Astrocyte (in vitro differentiated cells and primary cell): ENCODE measurements at regions not wholly inside any gene's neighbourhood (a gene's known extent, or its start where the extent isn't known, plus 50 kb on each side); places are given as distances from the start of the nearest gene placed in this dataset.

Experiments
- DNase-seq: peaks from one replicate; pipeline ENCODE4 v3.0.0-alpha.2; 2010; ENCODE audit warnings: low read depth
- FAIRE-seq: peaks from 2 replicates; lab custom pipeline; 2011; peaks lifted over from hg19 to GRCh38; lab: Jason Lieb, UNC
- H2AFZ ChIP-seq: 2 replicates; pipeline ENCODE4 v1.6.0; 2012; ENCODE audit warnings: low read depth, low read length, inconsistent platforms
- H3K27ac ChIP-seq: 2 replicates; pipeline ENCODE4 v1.5.1; 2011; ENCODE audit warnings: low read depth, low read length, inconsistent platforms
- H3K27me3 ChIP-seq: 2 replicates; pipeline ENCODE4 v1.6.0; 2011; ENCODE audit warnings: low read length, inconsistent platforms; ENCODE audit not compliant: insufficient read depth
- H3K36me3 ChIP-seq: 2 replicates; pipeline ENCODE4 v1.5.1; 2011; ENCODE audit warnings: low read length, inconsistent platforms; ENCODE audit not compliant: insufficient read depth
- H3K4me1 ChIP-seq: 2 replicates; pipeline ENCODE4 v1.5.1; 2011; ENCODE audit warnings: low read length, inconsistent platforms; ENCODE audit not compliant: insufficient read depth
- H3K4me2 ChIP-seq: 2 replicates; pipeline ENCODE4 v1.6.0; 2012; ENCODE audit warnings: low read length, inconsistent platforms
- H3K4me3 ChIP-seq: 2 replicates; pipeline ENCODE4 v1.5.1; 2011; ENCODE audit warnings: low read depth, mild to moderate bottlenecking, low read length, inconsistent platforms; ENCODE audit not compliant: insufficient read depth
- H3K79me2 ChIP-seq: 2 replicates; pipeline ENCODE4 v1.6.0; 2012; ENCODE audit warnings: mild to moderate bottlenecking, low read length, inconsistent platforms; ENCODE audit not compliant: insufficient read depth
- H3K9ac ChIP-seq: 2 replicates; pipeline ENCODE4 v1.6.0; 2012; ENCODE audit warnings: mild to moderate bottlenecking, low read length, inconsistent platforms
- H3K9me3 ChIP-seq: 2 replicates; pipeline ENCODE4 v1.5.1; 2012; ENCODE audit warnings: low read depth, mild to moderate bottlenecking, low read length, inconsistent platforms; ENCODE audit not compliant: insufficient read depth
- H4K20me1 ChIP-seq: 2 replicates; pipeline ENCODE4 v1.6.0; 2012; ENCODE audit warnings: low read length, inconsistent platforms; ENCODE audit not compliant: insufficient read depth
- H3K27ac Mint-ChIP-seq: one replicate; pipeline ENCODE4 v1.8.0; 2021; ENCODE audit warnings: mild to moderate bottlenecking, mixed read lengths; ENCODE audit not compliant: unreplicated experiment
- H3K27me3 Mint-ChIP-seq: one replicate; pipeline ENCODE4 v1.8.0; 2021; ENCODE audit warnings: low read depth, mixed read lengths; ENCODE audit not compliant: unreplicated experiment
- H3K36me3 Mint-ChIP-seq: one replicate; pipeline ENCODE4 v1.8.0; 2021; ENCODE audit warnings: low read depth, mixed read lengths; ENCODE audit not compliant: unreplicated experiment
- H3K4me1 Mint-ChIP-seq: one replicate; pipeline ENCODE4 v1.8.0; 2021; ENCODE audit warnings: low read depth, mixed read lengths; ENCODE audit not compliant: unreplicated experiment
- H3K4me3 Mint-ChIP-seq: one replicate; pipeline ENCODE4 v1.8.0; 2021; ENCODE audit warnings: mild to moderate bottlenecking, moderate library complexity, mixed read lengths; ENCODE audit not compliant: unreplicated experiment
- H3K9me3 Mint-ChIP-seq: one replicate; pipeline ENCODE4 v1.8.0; 2021; ENCODE audit warnings: mild to moderate bottlenecking, mixed read lengths; ENCODE audit not compliant: unreplicated experiment
- CTCF ChIP-seq: IDR thresholded peaks from 2 replicates; pipeline ENCODE4 v1.5.1; 2011; ENCODE audit warnings: low read depth, mild to moderate bottlenecking, inconsistent platforms, low read length, moderate library complexity; ENCODE audit not compliant: insufficient read depth
- EZH2 ChIP-seq: IDR thresholded peaks from 2 replicates; pipeline ENCODE4 v1.6.1; 2012; ENCODE audit warnings: mild to moderate bottlenecking, low read length, inconsistent platforms; ENCODE audit not compliant: insufficient read depth

DNA sequence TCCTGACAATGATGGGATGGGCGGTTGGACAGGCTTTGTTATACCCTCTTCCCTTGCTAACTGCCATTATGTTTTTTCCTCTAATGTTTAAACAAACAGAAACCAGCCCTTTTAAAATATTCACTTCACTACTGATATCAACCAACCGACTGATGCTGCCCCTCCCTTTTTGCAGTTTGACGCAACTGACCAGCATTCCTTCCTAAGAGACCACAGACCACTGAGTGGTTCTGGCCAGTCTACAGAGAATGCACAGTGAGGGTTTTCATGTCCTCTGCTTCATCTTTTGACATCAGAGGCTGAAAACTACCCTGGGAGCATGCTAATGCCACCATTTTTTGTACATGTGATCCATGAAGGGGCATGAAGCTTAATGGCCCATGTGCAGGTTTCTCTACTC is 85.3 kb downstream of the CYP26B1 start:
- Mint-ChIP-seq H3K4me3 (no peak overlapping the region), H3K27me3 (peaks cover 2% of the 10 kb centered on the region), H3K27ac (no peak overlapping the region), H3K9me3 (peaks cover 2% of the 10 kb centered on the region), H3K36me3 (no peaks in the 10 kb centered on the region), H3K4me1 (no peaks in the 10 kb centered on the region)
- H3K79me2 ChIP-seq, result no peaks in the 10 kb centered on the region
- H3K4me3 ChIP-seq, result no peak overlapping the region
- peak; percentile 61 for DNase-seq
- no peak overlapping the region for H2AFZ ChIP-seq
- no peaks in the 10 kb centered on the region for H3K9me3 ChIP-seq
- H3K4me1 ChIP-seq, result no peaks in the 10 kb centered on the region
- no peak overlapping the region for H3K9ac ChIP-seq
- TF ChIP-seq EZH2 (no peak), CTCF (no peak)
- H3K36me3 ChIP-seq, result no peaks in the 10 kb centered on the region
- peaks cover 3% of the 10 kb centered on the region for H3K27me3 ChIP-seq
- FAIRE-seq, result no peak
- no peaks in the 10 kb centered on the region for H4K20me1 ChIP-seq
- H3K4me2 ChIP-seq, result no peak overlapping the region
- no peak overlapping the region for H3K27ac ChIP-seq

DNA sequence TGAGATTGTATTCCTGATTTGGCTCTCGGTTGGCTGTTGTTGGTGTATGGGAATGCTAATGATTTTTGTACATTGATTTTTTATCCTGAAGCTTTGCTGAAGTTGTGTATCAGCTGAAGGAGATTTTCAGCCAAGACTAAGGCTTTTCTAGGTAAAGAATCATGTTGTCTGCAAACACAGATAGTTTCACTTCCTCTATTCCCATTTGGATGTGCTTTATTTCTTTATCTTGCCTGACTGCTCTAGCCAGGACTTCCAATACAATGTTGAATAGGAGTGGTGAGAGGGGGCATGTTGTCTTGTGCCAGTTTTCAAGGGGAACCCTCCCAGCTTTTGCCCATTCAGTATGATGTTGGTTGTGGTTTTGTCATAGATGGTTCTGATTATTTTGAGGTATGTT is 90.4 kb downstream of the CYP26B1 start:
- FAIRE-seq, result no peak
- no peak overlapping the region for H2AFZ ChIP-seq
- H3K9ac ChIP-seq, result no peak overlapping the region

More for the DNA sequence above, 90.4 kb downstream of the CYP26B1 start:
- Histone ChIP-seq H3K36me3 (no peaks in the 10 kb centered on the region), H3K27ac (no peak overlapping the region), H3K4me3 (no peak overlapping the region), H4K20me1 (no peaks in the 10 kb centered on the region), H3K9me3 (no peaks in the 10 kb centered on the region), H3K4me1 (no peaks in the 10 kb centered on the region), H3K27me3 (peaks cover 3% of the 10 kb centered on the region), H3K79me2 (no peaks in the 10 kb centered on the region), H3K4me2 (no peak overlapping the region)
- Mint-ChIP-seq H3K27ac (no peak overlapping the region), H3K9me3 (no peaks in the 10 kb centered on the region), H3K4me3 (no peak overlapping the region), H3K36me3 (peaks cover 2% of the 10 kb centered on the region), H3K27me3 (peaks cover 2% of the 10 kb centered on the region), H3K4me1 (no peaks in the 10 kb centered on the region)
- TF ChIP-seq EZH2 (no peak), CTCF (no peak)
- DNase-seq, result no peak
